ENCODE measurements at regions not wholly inside any gene's neighbourhood (a gene's known extent, or its start where the extent isn't known, plus 50 kb on each side); places are given as distances from the start of the nearest gene placed in this dataset.

- DNase-seq (ENCODE audit: low read depth), result no peak
- H3K9me3 ChIP-seq (ENCODE audit: control insufficient read depth, low read length), result peaks cover 6% of the 10 kb centered on the region
- H3K4me3 ChIP-seq (ENCODE audit: low read length), result no peak overlapping the region
- H3K27me3 ChIP-seq (replicated peaks; ENCODE audit: control insufficient read depth, insufficient read depth, low read length), result peaks cover 49% of the 10 kb centered on the region
- H3K36me3 ChIP-seq (ENCODE audit: control insufficient read depth, insufficient read depth, low read length, severe bottlenecking), result no peaks in the 10 kb centered on the region
- H3K9ac ChIP-seq (ENCODE audit: low read length), result no peak overlapping the region
- no peaks in the 10 kb centered on the region for H3K4me1 ChIP-seq (ENCODE audit: control insufficient read depth, insufficient read depth, low read length)
These were observed 92.3 kb upstream of the IQSEC1 start for GRCh38 chr3:13165576-13165975.

GRCh38 chr3:13164893-13165492 lies 91.8 kb upstream of the IQSEC1 start:
- H3K27me3 ChIP-seq (replicated peaks; ENCODE audit: control insufficient read depth, insufficient read depth, low read length), result peaks cover 49% of the 10 kb centered on the region
- peaks cover 6% of the 10 kb centered on the region for H3K9me3 ChIP-seq (ENCODE audit: control insufficient read depth, low read length)
- no peak overlapping the region for H3K9ac ChIP-seq (ENCODE audit: low read length)
- H3K36me3 ChIP-seq (ENCODE audit: control insufficient read depth, insufficient read depth, low read length, severe bottlenecking), result no peaks in the 10 kb centered on the region
- DNase-seq (ENCODE audit: low read depth), result no peak
- no peaks in the 10 kb centered on the region for H3K4me1 ChIP-seq (ENCODE audit: control insufficient read depth, insufficient read depth, low read length)
- H3K4me3 ChIP-seq (ENCODE audit: low read length), result no peak overlapping the region

GRCh38 chr3:13163848-13164382 lies 90.7 kb upstream of the IQSEC1 start:
- H3K9ac ChIP-seq (ENCODE audit: low read length), result no peak overlapping the region
- peaks cover 6% of the 10 kb centered on the region for H3K9me3 ChIP-seq (ENCODE audit: control insufficient read depth, low read length)
- DNase-seq (ENCODE audit: low read depth), result no peak
- no peaks in the 10 kb centered on the region for H3K36me3 ChIP-seq (ENCODE audit: control insufficient read depth, insufficient read depth, low read length, severe bottlenecking)
- no peaks in the 10 kb centered on the region for H3K4me1 ChIP-seq (ENCODE audit: control insufficient read depth, insufficient read depth, low read length)
- no peak overlapping the region for H3K4me3 ChIP-seq (ENCODE audit: low read length)
- H3K27me3 ChIP-seq (replicated peaks; ENCODE audit: control insufficient read depth, insufficient read depth, low read length), result peaks cover 48% of the 10 kb centered on the region

GRCh38 chr3:13162549-13163320 lies 89.5 kb upstream of the IQSEC1 start:
- Histone ChIP-seq H3K36me3 (ENCODE audit: control insufficient read depth, insufficient read depth, low read length, severe bottlenecking) (no peaks in the 10 kb centered on the region), H3K9ac (ENCODE audit: low read length) (no peak overlapping the region), H3K9me3 (ENCODE audit: control insufficient read depth, low read length) (peaks cover 2% of the 10 kb centered on the region), H3K4me3 (ENCODE audit: low read length) (no peak overlapping the region), H3K27me3 (replicated peaks; ENCODE audit: control insufficient read depth, insufficient read depth, low read length) (peaks cover 42% of the 10 kb centered on the region), H3K4me1 (ENCODE audit: control insufficient read depth, insufficient read depth, low read length) (no peaks in the 10 kb centered on the region)
- DNase-seq (ENCODE audit: low read depth), result no peak

GRCh38 chr3:13161771-13162535 lies 88.7 kb upstream of the IQSEC1 start:
- no peak overlapping the region for H3K4me3 ChIP-seq (ENCODE audit: low read length)
- H3K9ac ChIP-seq (ENCODE audit: low read length), result no peak overlapping the region
- no peaks in the 10 kb centered on the region for H3K9me3 ChIP-seq (ENCODE audit: control insufficient read depth, low read length)
- no peak for DNase-seq (ENCODE audit: low read depth)
- no peaks in the 10 kb centered on the region for H3K4me1 ChIP-seq (ENCODE audit: control insufficient read depth, insufficient read depth, low read length)
- no peaks in the 10 kb centered on the region for H3K36me3 ChIP-seq (ENCODE audit: control insufficient read depth, insufficient read depth, low read length, severe bottlenecking)
- H3K27me3 ChIP-seq (replicated peaks; ENCODE audit: control insufficient read depth, insufficient read depth, low read length), result peaks cover 36% of the 10 kb centered on the region

- Histone ChIP-seq H3K27me3 (replicated peaks; ENCODE audit: control insufficient read depth, insufficient read depth, low read length) (peaks cover 29% of the 10 kb centered on the region), H3K36me3 (ENCODE audit: control insufficient read depth, insufficient read depth, low read length, severe bottlenecking) (no peaks in the 10 kb centered on the region), H3K9ac (ENCODE audit: low read length) (no peak overlapping the region), H3K4me1 (ENCODE audit: control insufficient read depth, insufficient read depth, low read length) (no peaks in the 10 kb centered on the region), H3K4me3 (ENCODE audit: low read length) (no peak overlapping the region), H3K9me3 (ENCODE audit: control insufficient read depth, low read length) (peaks cover 4% of the 10 kb centered on the region)
- no peak for DNase-seq (ENCODE audit: low read depth)
These were observed 88.0 kb upstream of the IQSEC1 start for GRCh38 chr3:13161021-13161759.

GRCh38 chr3:13160619-13161018 lies 87.4 kb upstream of the IQSEC1 start:
- Histone ChIP-seq H3K9ac (ENCODE audit: low read length) (no peak overlapping the region), H3K4me1 (ENCODE audit: control insufficient read depth, insufficient read depth, low read length) (no peaks in the 10 kb centered on the region), H3K36me3 (ENCODE audit: control insufficient read depth, insufficient read depth, low read length, severe bottlenecking) (no peaks in the 10 kb centered on the region), H3K27me3 (replicated peaks; ENCODE audit: control insufficient read depth, insufficient read depth, low read length) (peaks cover 23% of the 10 kb centered on the region), H3K4me3 (ENCODE audit: low read length) (no peak overlapping the region), H3K9me3 (ENCODE audit: control insufficient read depth, low read length) (peaks cover 6% of the 10 kb centered on the region)
- no peak for DNase-seq (ENCODE audit: low read depth)

GRCh38 chr3:13159890-13160289 lies 86.7 kb upstream of the IQSEC1 start:
- no peaks in the 10 kb centered on the region for H3K36me3 ChIP-seq (ENCODE audit: control insufficient read depth, insufficient read depth, low read length, severe bottlenecking)
- no peaks in the 10 kb centered on the region for H3K4me1 ChIP-seq (ENCODE audit: control insufficient read depth, insufficient read depth, low read length)
- peaks cover 21% of the 10 kb centered on the region for H3K27me3 ChIP-seq (replicated peaks; ENCODE audit: control insufficient read depth, insufficient read depth, low read length)
- no peak overlapping the region for H3K9ac ChIP-seq (ENCODE audit: low read length)
- H3K9me3 ChIP-seq (ENCODE audit: control insufficient read depth, low read length), result peaks cover 14% of the 10 kb centered on the region
- H3K4me3 ChIP-seq (ENCODE audit: low read length), result no peak overlapping the region
- peak; percentile 55 for DNase-seq (ENCODE audit: low read depth)

- Histone ChIP-seq H3K9me3 (ENCODE audit: control insufficient read depth, low read length) (peaks cover 18% of the 10 kb centered on the region), H3K27me3 (replicated peaks; ENCODE audit: control insufficient read depth, insufficient read depth, low read length) (peaks cover 18% of the 10 kb centered on the region), H3K36me3 (ENCODE audit: control insufficient read depth, insufficient read depth, low read length, severe bottlenecking) (no peaks in the 10 kb centered on the region), H3K4me3 (ENCODE audit: low read length) (no peak overlapping the region), H3K4me1 (ENCODE audit: control insufficient read depth, insufficient read depth, low read length) (no peaks in the 10 kb centered on the region), H3K9ac (ENCODE audit: low read length) (no peak overlapping the region)
- DNase-seq (ENCODE audit: low read depth), result no peak
These were observed 85.6 kb upstream of the IQSEC1 start for GRCh38 chr3:13158871-13159270.

GRCh38 chr3:13158408-13158807 lies 85.2 kb upstream of the IQSEC1 start:
- Histone ChIP-seq H3K9me3 (ENCODE audit: control insufficient read depth, low read length) (peaks cover 18% of the 10 kb centered on the region), H3K9ac (ENCODE audit: low read length) (no peak overlapping the region), H3K27me3 (replicated peaks; ENCODE audit: control insufficient read depth, insufficient read depth, low read length) (peaks cover 18% of the 10 kb centered on the region), H3K36me3 (ENCODE audit: control insufficient read depth, insufficient read depth, low read length, severe bottlenecking) (no peaks in the 10 kb centered on the region), H3K4me1 (ENCODE audit: control insufficient read depth, insufficient read depth, low read length) (no peaks in the 10 kb centered on the region), H3K4me3 (ENCODE audit: low read length) (no peak overlapping the region)
- DNase-seq (ENCODE audit: low read depth), result no peak

GRCh38 chr3:13157986-13158385 lies 84.8 kb upstream of the IQSEC1 start:
- Histone ChIP-seq H3K36me3 (ENCODE audit: control insufficient read depth, insufficient read depth, low read length, severe bottlenecking) (no peaks in the 10 kb centered on the region), H3K27me3 (replicated peaks; ENCODE audit: control insufficient read depth, insufficient read depth, low read length) (peaks cover 14% of the 10 kb centered on the region), H3K4me1 (ENCODE audit: control insufficient read depth, insufficient read depth, low read length) (no peaks in the 10 kb centered on the region), H3K4me3 (ENCODE audit: low read length) (no peak overlapping the region), H3K9me3 (ENCODE audit: control insufficient read depth, low read length) (peaks cover 18% of the 10 kb centered on the region), H3K9ac (ENCODE audit: low read length) (no peak overlapping the region)
- DNase-seq (ENCODE audit: low read depth), result no peak

Data from adipocyte (in vitro differentiated cells).